Panc1 (cell line): ENCODE measurements at regions not wholly inside any gene's neighbourhood (a gene's known extent, or its start where the extent isn't known, plus 50 kb on each side); places are given as distances from the start of the nearest gene placed in this dataset.

Experiments
- CTCF ChIP-seq: fragments of 450-650 bp; IDR thresholded peaks from 2 replicates; pipeline ENCODE4 v1.5.1; 2017; ENCODE audit warnings: mild to moderate bottlenecking
- POLR2AphosphoS5 ChIP-seq: IDR thresholded peaks from 2 replicates; pipeline ENCODE4 v1.6.1; 2012; ENCODE audit warnings: mild to moderate bottlenecking, low read depth, low read length, moderate library complexity
- REST ChIP-seq, 2 experiments: IDR thresholded peaks; 2 replicates each; pipeline ENCODE4 v1.6.1; 2011 to 2012; ENCODE audit warnings: low read depth in 2 of 2, control low read depth in 1 of 2, low read length in 1 of 2, mild to moderate bottlenecking in 1 of 2, moderate library complexity in 1 of 2; ENCODE audit not compliant: insufficient read depth in 1 of 2
- TCF7L2 ChIP-seq: IDR thresholded peaks from 2 replicates; pipeline ENCODE4 v1.6.1; 2011; ENCODE audit warnings: mild to moderate bottlenecking, low read depth, low read length, inconsistent platforms

GRCh38 chr1:5444396-5444795 is 547.8 kb downstream of the NPHP4 start:
- TF ChIP-seq CTCF: no peak
- TF ChIP-seq REST (IDR thresholded peaks at IDR 0.05; ENCODE audit: insufficient read depth in 1 of 2, low read depth in 2 of 2, low read length in 1 of 2): no peak
- TF ChIP-seq POLR2AphosphoS5: no peak
- TF ChIP-seq TCF7L2: no peak
